Upper lobe of left lung (tissue), 4 donors: ENCODE measurements at regions not wholly inside any gene's neighbourhood (a gene's known extent, or its start where the extent isn't known, plus 50 kb on each side); places are given as distances from the start of the nearest gene placed in this dataset.

Experiments used
- EP300 ChIP-seq, 4 donors: sonication (generic); formaldehyde crosslinking; IDR thresholded peaks; one replicate each; pipeline ENCODE4 v1.5.1; 2017; ENCODE audit warnings: antibody characterized with exemption in 4 of 4, control low read depth in 2 of 4
- POLR2A ChIP-seq, 4 donors: fragments of 450-650 bp; IDR thresholded peaks; one replicate each; pipeline ENCODE4 v1.5.1; 2016 to 2017; ENCODE audit warnings: antibody characterized with exemption in 4 of 4, mild to moderate bottlenecking in 2 of 4
- POLR2AphosphoS5 ChIP-seq, 2 donors: sonication (generic); formaldehyde crosslinking; IDR thresholded peaks; one replicate each; pipeline ENCODE4 v1.5.1; 2017; ENCODE audit warnings: antibody characterized with exemption in 2 of 2
- TF ChIP-seq, protein P1 (sequence below), 6 experiments: fragments of 450-650 bp in 4 of 6; fragments of 200-600 bp in 2 of 6; sonication (generic) in 2 of 6; IDR thresholded peaks; one replicate each; pipeline ENCODE4 v1.5.1; 2016 to 2019; ENCODE audit warnings: antibody characterized with exemption in 6 of 6

DNA sequence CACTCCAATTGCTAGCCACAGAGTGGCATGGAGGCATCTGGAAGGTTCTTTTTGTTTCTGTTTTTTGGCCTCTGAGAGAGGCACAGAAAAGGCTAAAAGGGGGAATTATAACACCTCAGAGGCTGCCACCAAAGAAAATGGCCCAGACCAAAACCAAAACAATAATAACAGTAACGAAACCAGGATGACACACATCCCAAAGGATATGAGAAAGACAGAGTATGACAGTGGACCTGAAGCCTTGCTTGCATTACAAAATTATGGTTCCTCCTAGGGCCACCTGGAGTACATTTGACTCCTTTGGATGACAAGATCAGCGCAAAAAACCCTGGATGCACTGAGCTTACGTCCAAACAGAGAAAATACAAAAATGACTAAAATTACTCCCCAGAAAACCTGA, 152.7 kb downstream of the AEBP2 start:
- TF ChIP-seq, protein P1, sequence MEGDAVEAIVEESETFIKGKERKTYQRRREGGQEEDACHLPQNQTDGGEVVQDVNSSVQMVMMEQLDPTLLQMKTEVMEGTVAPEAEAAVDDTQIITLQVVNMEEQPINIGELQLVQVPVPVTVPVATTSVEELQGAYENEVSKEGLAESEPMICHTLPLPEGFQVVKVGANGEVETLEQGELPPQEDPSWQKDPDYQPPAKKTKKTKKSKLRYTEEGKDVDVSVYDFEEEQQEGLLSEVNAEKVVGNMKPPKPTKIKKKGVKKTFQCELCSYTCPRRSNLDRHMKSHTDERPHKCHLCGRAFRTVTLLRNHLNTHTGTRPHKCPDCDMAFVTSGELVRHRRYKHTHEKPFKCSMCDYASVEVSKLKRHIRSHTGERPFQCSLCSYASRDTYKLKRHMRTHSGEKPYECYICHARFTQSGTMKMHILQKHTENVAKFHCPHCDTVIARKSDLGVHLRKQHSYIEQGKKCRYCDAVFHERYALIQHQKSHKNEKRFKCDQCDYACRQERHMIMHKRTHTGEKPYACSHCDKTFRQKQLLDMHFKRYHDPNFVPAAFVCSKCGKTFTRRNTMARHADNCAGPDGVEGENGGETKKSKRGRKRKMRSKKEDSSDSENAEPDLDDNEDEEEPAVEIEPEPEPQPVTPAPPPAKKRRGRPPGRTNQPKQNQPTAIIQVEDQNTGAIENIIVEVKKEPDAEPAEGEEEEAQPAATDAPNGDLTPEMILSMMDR (IDR thresholded peaks at IDR 0.05): no peak
- no peak for TF ChIP-seq EP300 (IDR thresholded peaks at IDR 0.05)
- no peak for TF ChIP-seq POLR2AphosphoS5 (IDR thresholded peaks at IDR 0.05)
- TF ChIP-seq POLR2A (IDR thresholded peaks at IDR 0.05): no peak
